WTC11 (cell line): ENCODE measurements at regions not wholly inside any gene's neighbourhood (a gene's known extent, or its start where the extent isn't known, plus 50 kb on each side); places are given as distances from the start of the nearest gene placed in this dataset.

Source experiments
- CTCF ChIP-seq: fragments of 200-600 bp; IDR thresholded peaks from 2 replicates; pipeline ENCODE4 v1.8.0; 2022; ENCODE audit warnings: antibody characterized with exemption
- ESRRA ChIP-seq: sonication (generic); formaldehyde crosslinking; IDR thresholded peaks from 2 replicates; pipeline ENCODE4 v1.8.1; 2022; ENCODE audit warnings: mild to moderate bottlenecking, missing genetic modification reagents, borderline replicate concordance
- JAZF1 ChIP-seq: fragments of 250-450 bp; sonication (Bioruptor Pico); IDR thresholded peaks from 2 replicates; pipeline ENCODE4 v1.9.0; 2021; ENCODE audit warnings: moderate library complexity, mild to moderate bottlenecking, inconsistent platforms
- JUN ChIP-seq: sonication (generic); formaldehyde crosslinking; IDR thresholded peaks from 2 replicates; pipeline ENCODE4 v1.8.0; 2023; ENCODE audit warnings: mild to moderate bottlenecking, missing genetic modification reagents
- SP1 ChIP-seq: sonication (generic); formaldehyde crosslinking; conservative IDR thresholded peaks from 2 replicates; pipeline ENCODE4 v1.8.1; 2022; ENCODE audit warnings: missing genetic modification reagents
- USF2 ChIP-seq: sonication (generic); formaldehyde crosslinking; IDR thresholded peaks from 2 replicates; pipeline ENCODE4 v1.8.1; 2023; ENCODE audit warnings: mild to moderate bottlenecking, missing genetic modification reagents, moderate library complexity
- TF ChIP-seq, protein P1 (sequence below): sonication (generic); formaldehyde crosslinking; IDR thresholded peaks from 2 replicates; pipeline ENCODE4 v1.8.1; 2022; ENCODE audit warnings: low read depth, mild to moderate bottlenecking, moderate library complexity, missing genetic modification reagents, borderline replicate concordance

- TF ChIP-seq, protein P1, sequence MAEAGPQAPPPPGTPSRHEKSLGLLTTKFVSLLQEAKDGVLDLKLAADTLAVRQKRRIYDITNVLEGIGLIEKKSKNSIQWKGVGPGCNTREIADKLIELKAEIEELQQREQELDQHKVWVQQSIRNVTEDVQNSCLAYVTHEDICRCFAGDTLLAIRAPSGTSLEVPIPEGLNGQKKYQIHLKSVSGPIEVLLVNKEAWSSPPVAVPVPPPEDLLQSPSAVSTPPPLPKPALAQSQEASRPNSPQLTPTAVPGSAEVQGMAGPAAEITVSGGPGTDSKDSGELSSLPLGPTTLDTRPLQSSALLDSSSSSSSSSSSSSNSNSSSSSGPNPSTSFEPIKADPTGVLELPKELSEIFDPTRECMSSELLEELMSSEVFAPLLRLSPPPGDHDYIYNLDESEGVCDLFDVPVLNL (CRISPR knock-in tag) = no peak
- TF ChIP-seq JUN (CRISPR knock-in tag) (no peak), CTCF (no peak), JAZF1 (no peak), ESRRA (no peak), USF2 (CRISPR knock-in tag) (no peak), SP1 (CRISPR knock-in tag) (no peak)
These were observed 1448.4 kb upstream of the C9orf72 start for GRCh38 chr9:29021632-29022031.
